HEK293 (cell line): ENCODE measurements at regions not wholly inside any gene's neighbourhood (a gene's known extent, or its start where the extent isn't known, plus 50 kb on each side); places are given as distances from the start of the nearest gene placed in this dataset.

Experiments used
- CTCF ChIA-PET: fragments of 350-600 bp; formaldehyde crosslinking; extraction: SDS; loops from one replicate; lab custom pipeline; 2021; ENCODE audit warnings: antibody characterized with exemption; lab: Yijun Ruan, JAX
- POLR2A ChIA-PET: fragments of 300-600 bp; formaldehyde crosslinking; extraction: SDS; loops from one replicate; lab custom pipeline; 2020; ENCODE audit warnings: antibody characterized with exemption, inconsistent platforms; lab: Yijun Ruan, JAX
- H3K27ac ChIP-seq: fragments of 200-500 bp; sonication (Bioruptor generic); 2 replicates; pipeline ENCODE4 v1.5.1; 2014; ENCODE audit warnings: low read depth, low read length, control low read depth, inconsistent platforms; ENCODE audit errors: extremely low read depth
- H3K36me3 ChIP-seq, 2 experiments: fragments of 200-500 bp in 1 of 2; sonication (Bioruptor generic) in 1 of 2; 1 replicate in 1 of 2; 2 replicates in 1 of 2; pipeline ENCODE4 v1.5.1; 2014 to 2017; ENCODE audit warnings: inconsistent platforms in 2 of 2, low read length in 2 of 2; ENCODE audit not compliant: control insufficient read depth in 2 of 2, insufficient read depth in 1 of 2
- H3K4me1 ChIP-seq: fragments of 200-500 bp; sonication (Bioruptor generic); 2 replicates; pipeline ENCODE4 v1.5.1; 2014; ENCODE audit warnings: mild to moderate bottlenecking, low read length, inconsistent platforms; ENCODE audit not compliant: control insufficient read depth, insufficient read depth
- H3K4me3 ChIP-seq: 2 replicates; pipeline ENCODE4 v1.5.1; 2011; ENCODE audit warnings: low read depth, mild to moderate bottlenecking, control low read depth, low read length, moderate library complexity
- H3K9me3 ChIP-seq: fragments of 200-500 bp; sonication (Bioruptor generic); 2 replicates; pipeline ENCODE4 v1.5.1; 2014; ENCODE audit warnings: low read depth, low read length, inconsistent platforms; ENCODE audit not compliant: control insufficient read depth, insufficient read depth
- HOXC10 ChIP-seq: sonication (generic); formaldehyde crosslinking; IDR thresholded peaks from 2 replicates; pipeline ENCODE4 v1.8.1; 2023; ENCODE audit warnings: mild to moderate bottlenecking, missing genetic modification reagents
- HOXD13 ChIP-seq: sonication (generic); formaldehyde crosslinking; IDR thresholded peaks from 2 replicates; pipeline ENCODE4 v1.8.0; 2022; ENCODE audit warnings: missing genetic modification reagents, borderline replicate concordance
- KLF1 ChIP-seq: fragments of 450-650 bp; formaldehyde crosslinking; IDR thresholded peaks from 2 replicates; pipeline ENCODE4 v1.5.1; 2016; ENCODE audit warnings: missing biosample characterization, missing genetic modification characterization
- KLF10 ChIP-seq: fragments of 450-650 bp; IDR thresholded peaks from 2 replicates; pipeline ENCODE4 v1.5.1; 2018; ENCODE audit warnings: missing biosample characterization, mild to moderate bottlenecking, missing genetic modification characterization
- KLF7 ChIP-seq: fragments of 450-650 bp; formaldehyde crosslinking; IDR thresholded peaks from 2 replicates; pipeline ENCODE4 v1.5.1; 2016; ENCODE audit warnings: missing biosample characterization, missing genetic modification characterization, borderline replicate concordance
- SALL2 ChIP-seq: fragments of 450-650 bp; formaldehyde crosslinking; IDR thresholded peaks from 2 replicates; pipeline ENCODE4 v1.5.0; 2017; ENCODE audit warnings: missing biosample characterization, mild to moderate bottlenecking, missing genetic modification characterization, borderline replicate concordance
- ZBTB11 ChIP-seq: fragments of 450-650 bp; formaldehyde crosslinking; conservative IDR thresholded peaks from 2 replicates; pipeline ENCODE4 v1.5.1; 2016; ENCODE audit warnings: low read depth, missing biosample characterization, missing genetic modification characterization
- ZBTB49 ChIP-seq: fragments of 450-650 bp; formaldehyde crosslinking; IDR thresholded peaks from 2 replicates; pipeline ENCODE4 v1.5.1; 2016; ENCODE audit warnings: missing biosample characterization, missing genetic modification characterization, low read depth
- ZNF121 ChIP-seq: fragments of 450-650 bp; formaldehyde crosslinking; IDR thresholded peaks from 2 replicates; pipeline ENCODE4 v1.5.1; 2016; ENCODE audit warnings: missing biosample characterization, missing genetic modification characterization
- ZNF155 ChIP-seq: fragments of 450-650 bp; formaldehyde crosslinking; IDR thresholded peaks from 2 replicates; pipeline ENCODE4 v1.5.1; 2016; ENCODE audit warnings: missing biosample characterization, missing genetic modification characterization
- ZNF16 ChIP-seq: fragments of 450-650 bp; formaldehyde crosslinking; IDR thresholded peaks from 2 replicates; pipeline ENCODE4 v1.5.1; 2016; ENCODE audit warnings: low read depth, missing biosample characterization, missing genetic modification characterization
- ZNF18 ChIP-seq: fragments of 450-650 bp; formaldehyde crosslinking; IDR thresholded peaks from 2 replicates; pipeline ENCODE4 v1.5.1; 2016; ENCODE audit warnings: missing biosample characterization, missing genetic modification characterization
- ZNF214 ChIP-seq: fragments of 450-650 bp; formaldehyde crosslinking; IDR thresholded peaks from 2 replicates; pipeline ENCODE4 v1.5.1; 2017; ENCODE audit warnings: missing biosample characterization, mild to moderate bottlenecking, missing genetic modification characterization, borderline replicate concordance
- ZNF239 ChIP-seq: fragments of 450-650 bp; formaldehyde crosslinking; IDR thresholded peaks from 2 replicates; pipeline ENCODE4 v1.5.1; 2016; ENCODE audit warnings: missing biosample characterization, missing genetic modification characterization
- ZNF24 ChIP-seq: fragments of 450-650 bp; formaldehyde crosslinking; IDR thresholded peaks from 2 replicates; pipeline ENCODE4 v1.5.1; 2016; ENCODE audit warnings: missing biosample characterization, missing genetic modification characterization
- ZNF311 ChIP-seq: fragments of 450-650 bp; formaldehyde crosslinking; IDR thresholded peaks from 2 replicates; pipeline ENCODE4 v1.5.1; 2017; ENCODE audit warnings: missing biosample characterization, missing genetic modification characterization, borderline replicate concordance
- ZNF37A ChIP-seq: fragments of 450-650 bp; IDR thresholded peaks from 2 replicates; pipeline ENCODE4 v1.5.1; 2018; ENCODE audit warnings: missing biosample characterization, missing genetic modification characterization
- ZNF394 ChIP-seq: fragments of 450-650 bp; formaldehyde crosslinking; IDR thresholded peaks from 2 replicates; pipeline ENCODE4 v1.5.1; 2016; ENCODE audit warnings: missing biosample characterization, missing genetic modification characterization, mild to moderate bottlenecking, moderate library complexity, borderline replicate concordance
- ZNF404 ChIP-seq: fragments of 450-650 bp; formaldehyde crosslinking; IDR thresholded peaks from 2 replicates; pipeline ENCODE4 v1.5.1; 2017; ENCODE audit warnings: missing biosample characterization, missing genetic modification characterization
- ZNF416 ChIP-seq: fragments of 450-650 bp; formaldehyde crosslinking; IDR thresholded peaks from 2 replicates; pipeline ENCODE4 v1.5.1; 2016; ENCODE audit warnings: missing biosample characterization, missing genetic modification characterization
- ZNF529 ChIP-seq: fragments of 450-650 bp; formaldehyde crosslinking; IDR thresholded peaks from 2 replicates; pipeline ENCODE4 v1.5.1; 2017; ENCODE audit warnings: missing genetic modification characterization, missing biosample characterization; ENCODE audit not compliant: insufficient replicate concordance
- ZNF548 ChIP-seq: fragments of 450-650 bp; formaldehyde crosslinking; IDR thresholded peaks from 2 replicates; pipeline ENCODE4 v1.5.1; 2016; ENCODE audit warnings: missing biosample characterization, missing genetic modification characterization
- ZNF560 ChIP-seq: fragments of 450-650 bp; formaldehyde crosslinking; IDR thresholded peaks from 2 replicates; pipeline ENCODE4 v1.5.1; 2017; ENCODE audit warnings: missing biosample characterization, missing genetic modification characterization, borderline replicate concordance
- ZNF596 ChIP-seq: fragments of 450-650 bp; IDR thresholded peaks from 2 replicates; pipeline ENCODE4 v1.5.0; 2018; ENCODE audit warnings: missing biosample characterization, mild to moderate bottlenecking, missing genetic modification characterization, moderate library complexity
- ZNF777 ChIP-seq: fragments of 450-650 bp; formaldehyde crosslinking; IDR thresholded peaks from 2 replicates; pipeline ENCODE4 v1.5.1; 2017; ENCODE audit warnings: missing biosample characterization, missing genetic modification characterization, borderline replicate concordance
- ZSCAN16 ChIP-seq: fragments of 450-650 bp; formaldehyde crosslinking; IDR thresholded peaks from 2 replicates; pipeline ENCODE4 v1.5.1; 2016; ENCODE audit warnings: missing biosample characterization, missing genetic modification characterization
- ZSCAN23 ChIP-seq: fragments of 450-650 bp; formaldehyde crosslinking; IDR thresholded peaks from 2 replicates; pipeline ENCODE4 v1.5.1; 2016; ENCODE audit warnings: missing biosample characterization, missing genetic modification characterization
- ZSCAN5A ChIP-seq: fragments of 450-650 bp; formaldehyde crosslinking; IDR thresholded peaks from 2 replicates; pipeline ENCODE4 v1.5.1; 2016; ENCODE audit warnings: missing biosample characterization, missing genetic modification characterization
- ZXDB ChIP-seq: fragments of 450-650 bp; formaldehyde crosslinking; IDR thresholded peaks from 2 replicates; pipeline ENCODE4 v1.5.1; 2016; ENCODE audit warnings: missing biosample characterization, missing genetic modification characterization

- Histone ChIP-seq H3K4me3 (no peak overlapping the region), H3K27ac (no peak overlapping the region), H3K36me3 (no peaks in the 10 kb centered on the region), H3K9me3 (no peaks in the 10 kb centered on the region), H3K4me1 (no peaks in the 10 kb centered on the region; the same call in 1 of the 2 replicates)
- ChIA-PET POLR2A (no interaction called here), CTCF (no interaction called here)
- no peak for TF ChIP-seq SALL2 (tag by site-specific recombination)
- no peak for TF ChIP-seq ZNF121 (tag by site-specific recombination)
- no peak for TF ChIP-seq ZNF311 (tag by site-specific recombination)
- TF ChIP-seq KLF1 (tag by site-specific recombination): no peak
- no peak for TF ChIP-seq KLF10 (tag by site-specific recombination)
- TF ChIP-seq ZSCAN16 (tag by site-specific recombination): no peak
- no peak for TF ChIP-seq ZNF18 (tag by site-specific recombination)
- TF ChIP-seq ZNF239 (tag by site-specific recombination): no peak
- no peak for TF ChIP-seq ZNF529 (tag by site-specific recombination)
- TF ChIP-seq ZNF404 (tag by site-specific recombination): no peak
- TF ChIP-seq ZNF214 (tag by site-specific recombination): no peak
- TF ChIP-seq ZNF24: no peak
- no peak for TF ChIP-seq ZSCAN5A
- TF ChIP-seq ZBTB11 (tag by site-specific recombination): no peak
- no peak for TF ChIP-seq ZSCAN23 (tag by site-specific recombination)
- TF ChIP-seq ZNF416: no peak
- TF ChIP-seq ZNF37A (tag by site-specific recombination): no peak
- TF ChIP-seq ZNF548 (tag by site-specific recombination): no peak
- TF ChIP-seq ZNF777 (tag by site-specific recombination): no peak
- no peak for TF ChIP-seq ZXDB (tag by site-specific recombination)
These were observed 277.5 kb upstream of the TBL1XR1 start for GRCh38 chr3:177474652-177475355.

GRCh38 chr3:177475356-177475665 is 278.0 kb upstream of the TBL1XR1 start:
- ChIA-PET CTCF (no interaction called here), POLR2A (no interaction called here)
- Histone ChIP-seq H3K36me3 (no peaks in the 10 kb centered on the region), H3K4me3 (no peak overlapping the region), H3K9me3 (no peaks in the 10 kb centered on the region), H3K27ac (no peak overlapping the region), H3K4me1 (no peaks in the 10 kb centered on the region; the same call in 1 of the 2 replicates)
- TF ChIP-seq ZNF596 (tag by site-specific recombination) (no peak), HOXD13 (no peak), ZBTB49 (no peak), ZNF560 (no peak), KLF7 (tag by site-specific recombination) (no peak), HOXC10 (CRISPR knock-in tag) (no peak), ZNF16 (tag by site-specific recombination) (no peak), ZNF394 (tag by site-specific recombination) (no peak), ZNF155 (tag by site-specific recombination) (no peak), ZNF548 (tag by site-specific recombination) (no peak)
